Upper lobe of left lung (tissue), 6 donors: ENCODE measurements at regions not wholly inside any gene's neighbourhood (a gene's known extent, or its start where the extent isn't known, plus 50 kb on each side); places are given as distances from the start of the nearest gene placed in this dataset.

ENCODE experiments used
- ATAC-seq, 2 donors: fragments of 200-7000 bp; cut with Tn5 transposase; one replicate each; pipeline ENCODE4 v1.9.1; 2022; ENCODE audit warnings: mild to moderate bottlenecking in 2 of 2, moderate library complexity in 2 of 2; ENCODE audit not compliant: low FRiP score in 2 of 2
- DNase-seq, 2 donors: peaks; one replicate each; pipeline ENCODE4 v3.0.0-alpha.2; 2019 to 2020
- H3K27ac ChIP-seq, 4 donors: fragments of 200-600 bp; sonication (generic); one replicate each; pipeline ENCODE4 v1.5.1; 2016 to 2019
- H3K27me3 ChIP-seq, 4 donors: fragments of 200-600 bp; sonication (generic); one replicate each; pipeline ENCODE4 v1.5.1; 2017 to 2019
- H3K36me3 ChIP-seq, 4 donors: fragments of 200-600 bp; sonication (generic); one replicate each; pipeline ENCODE4 v1.5.1; 2016 to 2019
- H3K4me1 ChIP-seq, 4 donors: fragments of 200-600 bp; sonication (generic); one replicate each; pipeline ENCODE4 v1.5.1; 2018 to 2019
- H3K4me3 ChIP-seq, 4 donors: fragments of 200-600 bp; sonication (generic); one replicate each; pipeline ENCODE4 v1.5.1; 2017 to 2019; ENCODE audit warnings: mild to moderate bottlenecking in 2 of 4, moderate library complexity in 1 of 4
- H3K9me3 ChIP-seq, 4 donors: fragments of 200-600 bp; sonication (generic); one replicate each; pipeline ENCODE4 v1.5.1; 2018 to 2019
- EP300 ChIP-seq, 4 donors: sonication (generic); formaldehyde crosslinking; IDR thresholded peaks; one replicate each; pipeline ENCODE4 v1.5.1; 2017; ENCODE audit warnings: antibody characterized with exemption in 4 of 4, control low read depth in 2 of 4
- POLR2A ChIP-seq, 4 donors: fragments of 450-650 bp; IDR thresholded peaks; one replicate each; pipeline ENCODE4 v1.5.1; 2016 to 2017; ENCODE audit warnings: antibody characterized with exemption in 4 of 4, mild to moderate bottlenecking in 2 of 4
- POLR2AphosphoS5 ChIP-seq, 2 donors: sonication (generic); formaldehyde crosslinking; IDR thresholded peaks; one replicate each; pipeline ENCODE4 v1.5.1; 2017; ENCODE audit warnings: antibody characterized with exemption in 2 of 2
- WGBS, 2 donors: methylation state at CpG; one replicate each; pipeline ENCODE4 v1.1.5; 2017 to 2018; 5-methylcytosine and 5-hydroxymethylcytosine counted together
- TF ChIP-seq, protein P1 (sequence below), 6 experiments: fragments of 450-650 bp in 4 of 6; fragments of 200-600 bp in 2 of 6; sonication (generic) in 2 of 6; IDR thresholded peaks; one replicate each; pipeline ENCODE4 v1.5.1; 2016 to 2019; ENCODE audit warnings: antibody characterized with exemption in 6 of 6
- donor health status: DM: no; HTN: no; CAD: no; lungs with moderate emphysema.
- donor health status: DM: no; HTN: yes; CAD: no; lungs with severe emphysema.

DNA sequence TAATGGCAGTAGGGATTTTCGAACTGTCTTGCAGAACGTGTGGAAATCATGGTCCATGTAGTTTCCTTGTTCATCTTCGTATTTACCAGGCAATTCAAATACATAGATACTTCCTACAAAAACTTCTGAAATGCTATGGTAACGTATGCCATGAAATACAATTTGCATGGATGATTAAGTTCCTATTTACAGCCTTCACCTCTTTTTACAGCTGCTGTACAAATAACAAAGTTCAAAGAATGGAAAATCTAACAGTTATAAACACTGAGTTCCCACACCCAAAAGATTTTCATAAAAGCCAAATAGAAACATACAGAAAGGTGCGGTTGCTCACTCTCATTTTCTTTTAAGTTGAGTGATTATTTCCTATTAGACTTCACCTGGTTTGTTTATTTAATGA, 115.8 kb upstream of the TNFSF11 start:
- Histone ChIP-seq H3K36me3 (no peaks in the 10 kb centered on the region), H3K4me1 (no peaks in the 10 kb centered on the region), H3K4me3 (no peak overlapping the region), H3K27me3 (no peaks in the 10 kb centered on the region), H3K9me3 (peaks cover 0 to 5% (median 0%) of the 10 kb centered on the region in 4 donors), H3K27ac (no peak overlapping the region)
- ATAC-seq, result no peak
- no peak for DNase-seq
- TF ChIP-seq POLR2AphosphoS5 (IDR thresholded peaks at IDR 0.05) (no peak), EP300 (IDR thresholded peaks at IDR 0.05) (no peak), POLR2A (IDR thresholded peaks at IDR 0.05) (no peak)
- TF ChIP-seq, protein P1, sequence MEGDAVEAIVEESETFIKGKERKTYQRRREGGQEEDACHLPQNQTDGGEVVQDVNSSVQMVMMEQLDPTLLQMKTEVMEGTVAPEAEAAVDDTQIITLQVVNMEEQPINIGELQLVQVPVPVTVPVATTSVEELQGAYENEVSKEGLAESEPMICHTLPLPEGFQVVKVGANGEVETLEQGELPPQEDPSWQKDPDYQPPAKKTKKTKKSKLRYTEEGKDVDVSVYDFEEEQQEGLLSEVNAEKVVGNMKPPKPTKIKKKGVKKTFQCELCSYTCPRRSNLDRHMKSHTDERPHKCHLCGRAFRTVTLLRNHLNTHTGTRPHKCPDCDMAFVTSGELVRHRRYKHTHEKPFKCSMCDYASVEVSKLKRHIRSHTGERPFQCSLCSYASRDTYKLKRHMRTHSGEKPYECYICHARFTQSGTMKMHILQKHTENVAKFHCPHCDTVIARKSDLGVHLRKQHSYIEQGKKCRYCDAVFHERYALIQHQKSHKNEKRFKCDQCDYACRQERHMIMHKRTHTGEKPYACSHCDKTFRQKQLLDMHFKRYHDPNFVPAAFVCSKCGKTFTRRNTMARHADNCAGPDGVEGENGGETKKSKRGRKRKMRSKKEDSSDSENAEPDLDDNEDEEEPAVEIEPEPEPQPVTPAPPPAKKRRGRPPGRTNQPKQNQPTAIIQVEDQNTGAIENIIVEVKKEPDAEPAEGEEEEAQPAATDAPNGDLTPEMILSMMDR (IDR thresholded peaks at IDR 0.05), result no peak
- 75 to 85% methylated on average over 5 of the region's 5 CpGs for WGBS, 2 donors

DNA sequence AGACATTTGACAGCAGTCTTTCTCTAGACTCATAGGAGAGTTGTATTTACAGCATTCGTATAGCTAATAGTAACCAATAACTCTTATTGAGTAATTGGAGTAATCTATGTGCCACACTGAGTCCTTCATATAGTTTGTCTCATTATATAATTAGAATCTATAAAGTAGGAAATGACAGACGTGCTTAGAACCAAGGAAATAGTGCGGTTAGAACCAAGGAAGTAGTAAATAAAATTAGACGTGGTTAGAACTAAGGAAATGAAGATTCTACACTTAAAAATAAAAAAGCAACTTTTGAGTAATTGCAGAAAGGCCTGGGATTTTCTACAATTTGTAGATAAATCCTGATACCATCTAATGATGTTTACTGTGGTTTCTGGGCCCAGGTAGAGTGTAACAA, 107.8 kb upstream of the TNFSF11 start:
- no peaks in the 10 kb centered on the region for H3K36me3 ChIP-seq
- no peak for ATAC-seq
- H3K9me3 ChIP-seq, result peaks cover 0 to 5% (median 0%) of the 10 kb centered on the region in 4 donors
- DNase-seq, result no peak
- H3K4me1 ChIP-seq, result no peaks in the 10 kb centered on the region
- no peaks in the 10 kb centered on the region for H3K27me3 ChIP-seq
- 52 to 70% methylated on average over 4 of the region's 4 CpGs for WGBS, 2 donors
- H3K27ac ChIP-seq, result no peak overlapping the region
- no peak for TF ChIP-seq POLR2A (IDR thresholded peaks at IDR 0.05)
- no peak for TF ChIP-seq EP300 (IDR thresholded peaks at IDR 0.05)
- TF ChIP-seq, protein P1 (IDR thresholded peaks at IDR 0.05), result no peak
- TF ChIP-seq POLR2AphosphoS5 (IDR thresholded peaks at IDR 0.05), result no peak
- no peak overlapping the region for H3K4me3 ChIP-seq

DNA sequence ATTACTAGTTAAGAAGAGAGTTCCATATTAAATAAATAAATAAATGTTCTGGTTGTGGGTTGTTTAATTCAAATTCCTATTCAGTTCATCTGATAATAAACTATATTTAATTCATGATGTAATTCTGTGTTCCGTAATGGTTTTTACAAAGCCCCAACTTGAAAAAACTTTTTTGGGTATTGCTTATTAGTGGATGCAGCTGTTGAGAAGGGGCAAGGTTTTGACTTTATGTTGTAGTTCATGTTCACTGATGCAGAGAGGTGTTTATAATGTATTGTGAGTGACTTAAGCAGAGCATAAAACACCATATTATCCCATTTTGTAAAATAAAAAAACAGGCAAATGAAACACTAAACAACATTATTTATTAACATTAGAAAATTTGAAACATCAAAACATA, 107.3 kb upstream of the TNFSF11 start:
- Histone ChIP-seq H3K4me3 (no peak overlapping the region), H3K27me3 (no peaks in the 10 kb centered on the region), H3K36me3 (no peaks in the 10 kb centered on the region), H3K9me3 (peaks cover 0 to 5% (median 0%) of the 10 kb centered on the region in 4 donors), H3K4me1 (no peaks in the 10 kb centered on the region), H3K27ac (no peak overlapping the region)
- TF ChIP-seq EP300 (IDR thresholded peaks at IDR 0.05) (no peak), POLR2AphosphoS5 (IDR thresholded peaks at IDR 0.05) (no peak), POLR2A (IDR thresholded peaks at IDR 0.05) (no peak)
- TF ChIP-seq, protein P1 (IDR thresholded peaks at IDR 0.05), result no peak
- WGBS, 2 donors, result 73 to 91% methylated on average over 1 of the region's 1 CpG
- ATAC-seq (no peak), DNase-seq (no peak)

DNA sequence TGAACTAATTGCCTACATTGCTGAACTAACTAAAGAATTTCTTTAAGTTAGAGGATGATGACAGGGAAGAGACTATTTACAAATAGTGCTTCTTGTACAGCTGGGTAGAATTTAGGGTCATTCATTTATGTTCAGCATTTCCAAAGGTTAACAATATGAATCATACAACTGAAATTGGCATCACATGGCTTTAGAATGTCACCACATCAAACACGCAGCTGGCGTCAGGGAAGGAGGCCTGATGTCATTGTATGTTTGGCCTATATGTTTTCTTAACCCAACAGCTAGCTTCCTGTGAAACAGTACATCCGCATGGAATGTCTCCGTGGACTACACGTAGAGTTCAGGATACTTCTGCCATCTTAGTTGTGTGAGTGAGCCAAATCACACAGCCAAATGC, 99.0 kb upstream of the TNFSF11 start:
- no peak for ATAC-seq
- Histone ChIP-seq H3K9me3 (no peaks in the 10 kb centered on the region), H3K4me1 (no peaks in the 10 kb centered on the region), H3K4me3 (no peak overlapping the region), H3K27me3 (no peaks in the 10 kb centered on the region), H3K27ac (no peak overlapping the region), H3K36me3 (no peaks in the 10 kb centered on the region)
- TF ChIP-seq POLR2AphosphoS5 (IDR thresholded peaks at IDR 0.05), result no peak
- TF ChIP-seq, protein P1 (IDR thresholded peaks at IDR 0.05), result no peak
- no peak for TF ChIP-seq POLR2A (IDR thresholded peaks at IDR 0.05)
- TF ChIP-seq EP300 (IDR thresholded peaks at IDR 0.05), result no peak
- no peak for DNase-seq
- WGBS, 2 donors, result 79 to 80% methylated on average over 5 of the region's 5 CpGs

DNA sequence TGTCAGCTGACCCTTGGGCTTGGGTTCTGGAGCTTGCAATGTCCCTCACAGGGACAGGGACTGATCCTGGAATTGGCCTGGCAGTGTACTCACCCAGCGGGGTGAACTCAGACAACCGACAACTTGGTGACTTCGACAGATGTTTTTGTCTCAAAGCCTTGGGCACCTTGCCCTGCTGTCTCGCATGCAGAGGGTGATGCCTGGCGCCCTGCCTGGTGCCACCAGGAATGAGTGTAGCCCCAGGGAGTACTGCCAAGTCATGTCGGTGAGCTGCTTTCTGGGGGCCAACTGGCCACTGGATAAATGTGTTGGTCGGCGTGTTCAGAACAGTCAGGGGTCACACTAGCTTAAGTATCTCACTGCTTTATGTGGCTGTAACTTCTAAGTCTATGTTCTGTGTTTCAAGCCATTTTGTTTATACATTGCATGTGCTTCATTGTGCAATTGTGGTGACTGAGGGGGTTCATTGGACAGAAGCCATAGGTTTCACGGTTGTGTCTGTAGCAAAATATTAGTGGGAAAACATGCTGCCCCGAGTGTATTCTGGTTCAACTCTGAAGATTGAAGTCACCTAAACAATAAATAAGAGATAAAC, 96.3 kb upstream of the TNFSF11 start:
- WGBS, 2 donors, result 69 to 82% methylated on average over 4 to 10 of the region's 10 CpGs

More for the DNA sequence above, 96.3 kb upstream of the TNFSF11 start:
- H3K4me1 ChIP-seq, result no peaks in the 10 kb centered on the region
- DNase-seq, result peak in 1 of 2 donors; percentile 47
- no peak for ATAC-seq
- H3K4me3 ChIP-seq, result no peak overlapping the region
- H3K27me3 ChIP-seq, result no peaks in the 10 kb centered on the region
- no peaks in the 10 kb centered on the region for H3K36me3 ChIP-seq
- no peak overlapping the region for H3K27ac ChIP-seq
- no peak for TF ChIP-seq EP300 (IDR thresholded peaks at IDR 0.05)
- no peak for TF ChIP-seq POLR2AphosphoS5 (IDR thresholded peaks at IDR 0.05)
- TF ChIP-seq, protein P1 (IDR thresholded peaks at IDR 0.05), result no peak
- no peak for TF ChIP-seq POLR2A (IDR thresholded peaks at IDR 0.05)
- no peaks in the 10 kb centered on the region for H3K9me3 ChIP-seq
